OCI-LY3 (cell line): ENCODE measurements at regions not wholly inside any gene's neighbourhood (a gene's known extent, or its start where the extent isn't known, plus 50 kb on each side); places are given as distances from the start of the nearest gene placed in this dataset.

ENCODE experiments used
- EZH2phosphoT487 ChIP-seq: fragments of 200-600 bp; shearing (Covaris generic); IDR thresholded peaks from 2 replicates; pipeline ENCODE4 v1.6.1; 2018; ENCODE audit warnings: antibody characterized with exemption, mixed run types, low read depth
- TF ChIP-seq, protein P1 (sequence below): fragments of 200-600, 300-600 bp; sonication (generic); IDR thresholded peaks from 2 replicates; pipeline ENCODE4 v1.5.1; 2014; ENCODE audit warnings: antibody characterized with exemption, low read length, low read depth

DNA sequence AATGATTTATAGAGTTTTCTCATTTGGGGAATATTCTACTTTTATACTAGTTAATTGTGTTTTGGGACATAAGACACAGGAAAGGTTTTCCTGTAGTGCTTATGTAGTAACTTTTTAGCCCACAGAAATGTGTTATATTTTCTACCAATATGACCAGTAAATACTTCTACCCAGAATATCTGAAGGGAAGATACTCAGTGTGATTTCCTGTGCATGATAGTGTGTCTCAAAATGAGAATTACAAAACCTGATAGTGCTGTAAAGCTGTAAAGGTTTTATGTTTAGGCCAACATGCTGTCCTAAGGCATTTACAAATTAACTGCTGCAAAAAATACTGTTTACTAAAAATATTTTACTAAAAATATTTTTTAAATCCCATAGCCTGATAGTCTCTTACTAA lies 126.8 kb downstream of the RXFP2 start:
- TF ChIP-seq, protein P1, sequence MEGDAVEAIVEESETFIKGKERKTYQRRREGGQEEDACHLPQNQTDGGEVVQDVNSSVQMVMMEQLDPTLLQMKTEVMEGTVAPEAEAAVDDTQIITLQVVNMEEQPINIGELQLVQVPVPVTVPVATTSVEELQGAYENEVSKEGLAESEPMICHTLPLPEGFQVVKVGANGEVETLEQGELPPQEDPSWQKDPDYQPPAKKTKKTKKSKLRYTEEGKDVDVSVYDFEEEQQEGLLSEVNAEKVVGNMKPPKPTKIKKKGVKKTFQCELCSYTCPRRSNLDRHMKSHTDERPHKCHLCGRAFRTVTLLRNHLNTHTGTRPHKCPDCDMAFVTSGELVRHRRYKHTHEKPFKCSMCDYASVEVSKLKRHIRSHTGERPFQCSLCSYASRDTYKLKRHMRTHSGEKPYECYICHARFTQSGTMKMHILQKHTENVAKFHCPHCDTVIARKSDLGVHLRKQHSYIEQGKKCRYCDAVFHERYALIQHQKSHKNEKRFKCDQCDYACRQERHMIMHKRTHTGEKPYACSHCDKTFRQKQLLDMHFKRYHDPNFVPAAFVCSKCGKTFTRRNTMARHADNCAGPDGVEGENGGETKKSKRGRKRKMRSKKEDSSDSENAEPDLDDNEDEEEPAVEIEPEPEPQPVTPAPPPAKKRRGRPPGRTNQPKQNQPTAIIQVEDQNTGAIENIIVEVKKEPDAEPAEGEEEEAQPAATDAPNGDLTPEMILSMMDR = no peak
- TF ChIP-seq EZH2phosphoT487 = no peak
